Loucy (cell line): ENCODE measurements at regions not wholly inside any gene's neighbourhood (a gene's known extent, or its start where the extent isn't known, plus 50 kb on each side); places are given as distances from the start of the nearest gene placed in this dataset.
"Not testable (repeated sequence)": the region's sequence is repeated elsewhere in the genome, so short reads cannot be mapped to it uniquely, and the experiment has no call there.

ENCODE experiments used
- CTCF ChIP-seq: fragments of 200-600 bp; sonication (generic); conservative IDR thresholded peaks from 2 replicates; pipeline ENCODE4 v1.5.1; 2014; ENCODE audit warnings: mild to moderate bottlenecking, antibody characterized with exemption, low read length
- EZH2phosphoT487 ChIP-seq: fragments of 200-600 bp; IDR thresholded peaks from 2 replicates; pipeline ENCODE4 v1.6.1; 2018; ENCODE audit warnings: antibody characterized with exemption, mild to moderate bottlenecking, moderate library complexity, borderline replicate concordance

GRCh38 chr22:23379540-23380229, 199.4 kb downstream of the BCR start:
- not testable (repeated sequence) for TF ChIP-seq CTCF, EZH2phosphoT487
